Adrenal gland (tissue), 9 donors: ENCODE measurements at regions not wholly inside any gene's neighbourhood (a gene's known extent, or its start where the extent isn't known, plus 50 kb on each side); places are given as distances from the start of the nearest gene placed in this dataset.

Experiments used
- DNase-seq, 7 donors: peaks; one replicate each; pipeline ENCODE4 v3.0.0-alpha.2; 2019 to 2020
- H3K27ac ChIP-seq, 5 donors: fragments of 200-600 bp; sonication (generic) in 4 of 5; 1 replicate in 3 of 5; 2 replicates in 2 of 5; pipeline versions ENCODE4 v1.5.1 to v1.8.0; 2016 to 2020; ENCODE audit warnings: mild to moderate bottlenecking in 1 of 5
- H3K27me3 ChIP-seq: fragments of 200-600 bp; 2 replicates; pipeline ENCODE4 v1.8.0; 2021
- H3K36me3 ChIP-seq, 2 donors: fragments of 200-600 bp; replicated peaks in 1 of 2; 1 replicate in 1 of 2; 2 replicates in 1 of 2; pipeline versions ENCODE4 v1.5.1 to v1.8.0; 2018 to 2022
- H3K4me1 ChIP-seq, 2 donors: fragments of 200-600 bp; replicated peaks in 1 of 2; 1 replicate in 1 of 2; 2 replicates in 1 of 2; pipeline versions ENCODE4 v1.5.1 to v1.8.0; 2018 to 2021
- H3K4me3 ChIP-seq, 4 donors: fragments of 200-600 bp; sonication (generic) in 3 of 4; one replicate each; pipeline ENCODE4 v1.5.1; 2016 to 2018
- H3K9me3 ChIP-seq, 3 donors: fragments of 200-600 bp; sonication (generic) in 1 of 3; replicated peaks in 1 of 3; 1 replicate in 2 of 3; 2 replicates in 1 of 3; pipeline versions ENCODE4 v1.5.1 to v1.8.0; 2016 to 2021
- POLR2A ChIP-seq, 2 donors: fragments of 450-650 bp; IDR thresholded peaks; one replicate each; pipeline ENCODE4 v1.6.1; 2017; ENCODE audit warnings: antibody characterized with exemption in 2 of 2, mild to moderate bottlenecking in 2 of 2, moderate library complexity in 1 of 2
- WGBS, 4 donors: extraction: QIAGEN DNeasy Blood & Tissue Kit in 2 of 4; methylation state at CpG; one replicate each; pipeline versions ENCODE4 v1.1.5 to v1.1.7; 2013 to 2017; 5-methylcytosine and 5-hydroxymethylcytosine counted together
- intact Hi-C, 2 donors: fragments of 100-400 bp; cut with DNase I; formaldehyde crosslinking; loops; one replicate each; pipeline versions ENCODE4 v1.14.1 to v1.15.0; 2022 to 2023
- TF ChIP-seq, protein P1 (sequence below), 6 experiments: fragments of 450-650 bp in 4 of 6; fragments of 200-600 bp in 2 of 6; sonication (generic) in 1 of 6; IDR thresholded peaks; 1 replicate in 5 of 6; 2 replicates in 1 of 6; pipeline versions ENCODE4 v1.5.1 to v1.8.0; 2016 to 2021; ENCODE audit warnings: antibody characterized with exemption in 6 of 6, mild to moderate bottlenecking in 2 of 6, moderate library complexity in 1 of 6
- donor health status: healthy with polysubstance abuse.
- donor health status: Bipolar disorder and iron deficiency.
- donor health status: DM: yes; HTN: yes; CAD: no.
- donor health status: DM: no; HTN: no; CAD: no.
- donor health status: DM: no; HTN: no; CAD: no.

DNA sequence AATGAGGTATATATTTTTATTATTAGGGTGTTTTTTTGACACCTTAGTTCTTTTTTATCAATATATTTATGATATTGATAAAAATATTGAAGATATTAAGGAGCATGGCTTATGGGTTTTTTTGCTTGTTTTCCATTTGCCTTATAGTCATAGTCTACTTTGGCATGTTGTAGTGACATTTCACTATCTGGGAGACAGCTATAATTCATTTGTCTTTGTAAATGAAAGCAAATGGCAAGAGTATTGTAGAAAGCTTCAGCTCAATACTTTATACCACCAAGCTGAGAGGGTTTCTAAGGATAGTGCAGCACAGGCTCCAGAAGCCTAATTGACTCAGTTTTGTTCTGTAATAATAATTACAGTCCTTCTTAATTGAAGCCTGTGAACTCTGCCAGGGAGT, 1182.3 kb downstream of the EFNA5 start:
- Histone ChIP-seq H3K27ac (no peak overlapping the region), H3K27me3 (no peaks in the 10 kb centered on the region), H3K36me3 (no peaks in the 10 kb centered on the region), H3K4me3 (no peak overlapping the region), H3K9me3 (no peaks in the 10 kb centered on the region), H3K4me1 (no peaks in the 10 kb centered on the region)
- no peak for DNase-seq
- TF ChIP-seq, protein P1, sequence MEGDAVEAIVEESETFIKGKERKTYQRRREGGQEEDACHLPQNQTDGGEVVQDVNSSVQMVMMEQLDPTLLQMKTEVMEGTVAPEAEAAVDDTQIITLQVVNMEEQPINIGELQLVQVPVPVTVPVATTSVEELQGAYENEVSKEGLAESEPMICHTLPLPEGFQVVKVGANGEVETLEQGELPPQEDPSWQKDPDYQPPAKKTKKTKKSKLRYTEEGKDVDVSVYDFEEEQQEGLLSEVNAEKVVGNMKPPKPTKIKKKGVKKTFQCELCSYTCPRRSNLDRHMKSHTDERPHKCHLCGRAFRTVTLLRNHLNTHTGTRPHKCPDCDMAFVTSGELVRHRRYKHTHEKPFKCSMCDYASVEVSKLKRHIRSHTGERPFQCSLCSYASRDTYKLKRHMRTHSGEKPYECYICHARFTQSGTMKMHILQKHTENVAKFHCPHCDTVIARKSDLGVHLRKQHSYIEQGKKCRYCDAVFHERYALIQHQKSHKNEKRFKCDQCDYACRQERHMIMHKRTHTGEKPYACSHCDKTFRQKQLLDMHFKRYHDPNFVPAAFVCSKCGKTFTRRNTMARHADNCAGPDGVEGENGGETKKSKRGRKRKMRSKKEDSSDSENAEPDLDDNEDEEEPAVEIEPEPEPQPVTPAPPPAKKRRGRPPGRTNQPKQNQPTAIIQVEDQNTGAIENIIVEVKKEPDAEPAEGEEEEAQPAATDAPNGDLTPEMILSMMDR (IDR thresholded peaks at IDR 0.05) = no peak
- no peak for TF ChIP-seq POLR2A (IDR thresholded peaks at IDR 0.05)
- intact Hi-C loops = no loop called here

DNA sequence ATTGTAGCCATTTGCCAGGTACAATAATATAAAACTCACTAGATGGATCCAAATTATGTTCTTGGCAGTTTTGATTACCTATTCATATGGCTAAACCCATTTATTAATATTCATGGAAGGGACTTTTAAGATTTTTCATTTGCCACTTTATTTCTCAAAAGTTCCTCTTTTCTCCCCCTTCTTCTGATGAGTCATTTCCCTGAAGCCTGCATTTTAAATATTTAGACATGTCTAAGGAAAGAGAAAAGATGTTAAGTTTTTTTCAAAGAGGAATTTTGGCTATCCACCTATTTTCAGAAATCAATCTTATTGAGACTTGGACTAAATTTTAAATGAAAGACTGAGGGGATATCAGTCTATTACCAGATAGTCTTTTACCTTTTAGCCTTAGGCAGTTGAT, 1189.4 kb downstream of the EFNA5 start:
- Histone ChIP-seq H3K4me1 (no peaks in the 10 kb centered on the region), H3K9me3 (no peaks in the 10 kb centered on the region), H3K27ac (no peak overlapping the region), H3K27me3 (no peaks in the 10 kb centered on the region), H3K36me3 (no peaks in the 10 kb centered on the region), H3K4me3 (no peak overlapping the region)
- DNase-seq = no peak
- intact Hi-C loops = no loop called here
- TF ChIP-seq, protein P1 (IDR thresholded peaks at IDR 0.05) = no peak
- TF ChIP-seq POLR2A (IDR thresholded peaks at IDR 0.05) = no peak

DNA sequence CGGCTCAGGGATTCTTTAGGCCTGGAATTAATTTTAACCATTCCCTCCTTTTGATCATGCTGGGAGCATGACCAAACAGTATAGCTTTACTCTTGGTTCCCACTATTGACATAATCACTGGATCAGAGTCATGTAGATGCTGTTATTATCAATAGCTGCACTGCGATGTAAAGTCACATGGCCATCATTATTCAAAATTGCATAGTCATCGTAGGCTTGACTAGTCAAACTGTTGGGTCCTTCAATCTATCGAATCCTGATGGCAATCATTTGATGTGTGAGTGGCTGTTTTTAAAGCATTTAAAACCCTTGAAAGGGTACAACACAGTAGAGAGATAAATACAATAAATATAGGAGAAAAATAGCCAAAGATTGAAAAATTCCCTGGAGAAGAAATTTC, 1194.1 kb downstream of the EFNA5 start:
- Histone ChIP-seq H3K36me3 (no peaks in the 10 kb centered on the region), H3K4me3 (no peak overlapping the region), H3K27me3 (no peaks in the 10 kb centered on the region), H3K27ac (no peak overlapping the region), H3K9me3 (no peaks in the 10 kb centered on the region), H3K4me1 (no peaks in the 10 kb centered on the region)
- DNase-seq = no peak
- intact Hi-C loops = no loop called here
- 85 to 89% (median 87%) methylated on average over 4 of the region's 4 CpGs for WGBS, 4 donors
- TF ChIP-seq, protein P1 (IDR thresholded peaks at IDR 0.05) = no peak
- TF ChIP-seq POLR2A (IDR thresholded peaks at IDR 0.05) = no peak

DNA sequence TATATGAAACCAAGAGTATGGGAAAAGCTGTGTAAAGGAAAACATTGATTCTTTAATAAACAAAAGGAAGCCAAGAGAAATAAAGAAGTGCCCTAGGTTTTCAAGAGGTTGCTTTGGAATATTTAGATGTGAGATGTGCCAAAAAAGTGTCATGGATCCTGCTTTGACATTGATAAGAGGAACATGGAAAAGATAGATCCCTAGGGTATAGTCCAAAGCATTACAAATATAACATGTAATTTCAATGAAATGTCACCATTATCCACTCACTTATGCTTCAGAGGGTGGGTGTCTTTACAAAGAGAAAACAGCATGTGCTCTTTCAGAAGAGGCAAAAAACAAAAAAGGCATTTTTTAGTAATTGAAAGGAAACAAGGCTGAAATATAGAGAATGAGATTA, 1196.7 kb downstream of the EFNA5 start:
- no peaks in the 10 kb centered on the region for H3K4me1 ChIP-seq
- intact Hi-C loops = no loop called here
- TF ChIP-seq, protein P1 (IDR thresholded peaks at IDR 0.05) = no peak
- TF ChIP-seq POLR2A (IDR thresholded peaks at IDR 0.05) = no peak
- H3K27me3 ChIP-seq = no peaks in the 10 kb centered on the region
- no peak for DNase-seq
- no peak overlapping the region for H3K4me3 ChIP-seq
- H3K27ac ChIP-seq = no peak overlapping the region
- no peaks in the 10 kb centered on the region for H3K36me3 ChIP-seq
- no peaks in the 10 kb centered on the region for H3K9me3 ChIP-seq
